Middle frontal gyrus (tissue), 1 donor: ENCODE measurements at regions not wholly inside any gene's neighbourhood (a gene's known extent, or its start where the extent isn't known, plus 50 kb on each side); places are given as distances from the start of the nearest gene placed in this dataset.

Experiments
- DNase-seq: peaks from one replicate; pipeline ENCODE4 v3.0.0-alpha.2; 2015; ENCODE audit warnings: low spot score; ENCODE audit errors: extremely low spot score

DNA sequence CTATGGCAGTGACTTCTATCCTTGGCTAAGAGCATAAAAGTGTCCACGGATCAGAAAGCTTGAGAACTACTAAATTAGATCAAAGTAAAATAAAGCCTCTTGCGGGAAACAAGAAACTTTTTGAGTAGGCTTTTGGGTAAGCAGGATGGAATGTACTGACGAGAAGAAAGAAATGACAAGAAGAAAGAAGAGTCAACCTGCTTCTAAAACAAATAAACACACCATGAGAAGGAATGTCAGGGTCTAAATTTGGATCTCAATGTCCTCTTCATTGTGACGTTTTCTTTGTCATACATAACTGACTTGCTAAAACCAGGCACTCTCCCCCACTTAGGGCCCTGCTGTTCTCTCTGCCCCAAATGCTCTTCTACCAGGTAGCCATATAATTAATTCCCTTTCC lies 290.1 kb upstream of the PTGER4 start:
- no peak for DNase-seq

- DNase-seq = no peak
Observed at GRCh38 chr5:40386289-40386688, 293.4 kb upstream of the PTGER4 start.

DNA sequence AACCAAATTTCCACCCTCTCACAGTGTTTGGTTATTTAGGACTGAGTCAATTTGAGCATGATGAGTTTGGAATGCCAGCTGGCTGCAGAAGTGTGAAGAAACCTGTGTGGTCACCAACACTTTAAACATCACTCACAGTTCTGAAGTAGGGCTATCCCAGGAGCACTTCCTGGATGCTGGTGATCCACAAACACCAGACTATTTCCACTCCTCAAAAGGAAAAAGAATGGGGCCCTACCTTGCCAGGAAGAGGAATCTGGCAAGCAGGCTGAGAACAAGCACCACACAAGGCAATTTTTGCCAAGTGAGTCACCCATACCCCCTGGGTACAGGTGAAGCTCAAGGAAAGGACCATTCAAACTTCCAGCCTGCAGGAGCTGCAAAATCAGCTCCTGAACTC lies 294.2 kb upstream of the PTGER4 start:
- no peak for DNase-seq

GRCh38 chr5:40384782-40385390 lies 294.8 kb upstream of the PTGER4 start:
- no peak for DNase-seq

GRCh38 chr5:40383749-40384651 lies 295.7 kb upstream of the PTGER4 start:
- DNase-seq = no peak

- no peak for DNase-seq
Observed at GRCh38 chr5:40381676-40382363, 297.9 kb upstream of the PTGER4 start.

- no peak for DNase-seq
Observed at GRCh38 chr5:40381016-40381415, 298.7 kb upstream of the PTGER4 start.

DNA sequence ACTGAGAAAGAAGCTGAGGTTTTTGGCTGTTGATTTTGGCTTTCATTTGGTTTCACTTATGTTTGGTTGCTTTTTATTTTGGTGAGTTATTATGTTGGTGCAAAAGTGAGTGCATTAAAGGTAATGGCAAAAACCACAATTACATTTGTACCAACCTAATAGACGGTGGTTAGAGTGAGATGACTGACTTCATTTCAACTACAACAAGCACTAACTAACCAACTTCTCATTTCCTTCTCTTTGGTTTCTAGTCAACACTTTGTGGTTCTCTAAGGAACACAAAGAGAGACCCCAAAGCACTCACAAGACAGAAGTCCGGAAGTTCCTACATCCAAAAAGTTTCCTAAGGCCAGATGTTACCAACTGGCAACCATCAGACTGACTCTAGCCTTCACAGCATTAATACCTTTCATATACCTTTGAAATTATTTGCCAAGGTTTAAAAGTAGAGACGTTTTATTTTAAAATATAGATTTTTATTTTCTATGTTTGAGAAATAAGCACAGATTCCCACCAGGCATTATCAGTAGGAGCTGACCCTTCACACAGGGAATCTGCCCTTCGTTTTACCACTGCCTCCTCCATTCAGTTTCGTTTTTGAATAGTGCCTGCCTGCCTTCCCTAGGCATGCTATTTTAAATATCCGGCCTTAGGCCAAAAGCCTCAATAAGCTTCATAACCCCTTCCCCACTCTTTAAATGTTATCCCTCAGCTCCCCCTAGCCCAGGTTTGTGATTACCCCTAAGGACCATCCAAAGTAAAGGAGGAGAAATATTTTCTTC lies 301.1 kb upstream of the PTGER4 start:
- DNase-seq = no peak

- no peak for DNase-seq
Observed at GRCh38 chr5:40376566-40376965, 303.1 kb upstream of the PTGER4 start.

DNA sequence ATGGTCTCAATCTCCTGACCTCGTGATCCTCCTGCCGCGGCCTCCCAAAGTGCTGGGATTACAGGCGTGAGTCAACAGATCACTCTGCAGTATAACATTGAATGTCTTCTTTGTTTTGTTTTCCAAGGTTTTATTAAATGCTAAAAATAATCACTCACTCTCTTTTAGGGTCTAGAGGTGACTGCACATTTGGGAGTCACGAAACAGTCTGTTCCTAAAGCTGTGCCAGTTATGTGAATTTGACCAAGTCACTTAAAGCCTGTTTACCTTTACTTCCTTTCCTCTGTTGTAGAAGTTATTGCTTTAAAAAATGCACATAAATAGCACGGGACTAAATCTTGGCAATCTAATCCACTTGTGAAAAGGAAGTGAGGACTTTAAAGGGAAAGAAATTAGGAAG lies 304.9 kb upstream of the PTGER4 start:
- no peak for DNase-seq

DNA sequence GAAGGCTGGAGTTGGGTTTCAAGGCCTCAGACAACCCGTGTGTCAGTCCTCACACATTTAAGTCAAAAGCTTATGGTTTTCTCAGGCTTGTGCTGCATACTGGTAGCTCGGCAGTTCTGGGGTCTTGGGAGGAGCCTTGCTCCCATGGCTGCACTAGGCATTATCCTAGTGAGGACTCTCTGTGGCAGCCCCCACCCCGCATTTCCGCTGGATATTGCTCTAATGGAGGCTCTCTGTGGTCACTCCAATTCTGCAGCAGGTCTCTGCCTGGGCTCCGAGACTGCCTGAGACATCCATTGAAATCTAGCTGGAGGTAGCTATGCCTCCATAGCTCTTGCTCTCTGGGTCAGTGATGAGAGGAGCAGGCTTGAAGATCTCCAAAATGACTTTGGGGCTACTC lies 311.5 kb upstream of the PTGER4 start:
- no peak for DNase-seq

DNA sequence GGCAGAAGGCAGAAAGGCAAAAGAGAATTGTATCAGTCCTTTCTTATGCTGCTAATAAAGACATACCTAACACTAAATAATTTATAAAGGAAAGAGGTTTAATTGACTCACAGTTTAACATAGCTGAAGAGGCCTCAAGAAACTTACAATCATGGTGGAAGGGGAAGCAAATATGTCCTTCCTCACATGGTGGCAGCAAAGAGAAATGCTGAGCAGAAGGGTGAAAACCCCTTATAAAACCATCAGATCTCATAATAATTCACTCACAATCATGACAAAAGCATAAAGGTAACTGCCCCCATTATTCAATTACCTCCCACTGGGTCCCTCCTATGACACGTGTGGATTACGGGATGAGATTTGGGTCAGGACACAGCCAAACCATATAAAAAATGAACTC lies 312.5 kb upstream of the PTGER4 start:
- DNase-seq = no peak

DNA sequence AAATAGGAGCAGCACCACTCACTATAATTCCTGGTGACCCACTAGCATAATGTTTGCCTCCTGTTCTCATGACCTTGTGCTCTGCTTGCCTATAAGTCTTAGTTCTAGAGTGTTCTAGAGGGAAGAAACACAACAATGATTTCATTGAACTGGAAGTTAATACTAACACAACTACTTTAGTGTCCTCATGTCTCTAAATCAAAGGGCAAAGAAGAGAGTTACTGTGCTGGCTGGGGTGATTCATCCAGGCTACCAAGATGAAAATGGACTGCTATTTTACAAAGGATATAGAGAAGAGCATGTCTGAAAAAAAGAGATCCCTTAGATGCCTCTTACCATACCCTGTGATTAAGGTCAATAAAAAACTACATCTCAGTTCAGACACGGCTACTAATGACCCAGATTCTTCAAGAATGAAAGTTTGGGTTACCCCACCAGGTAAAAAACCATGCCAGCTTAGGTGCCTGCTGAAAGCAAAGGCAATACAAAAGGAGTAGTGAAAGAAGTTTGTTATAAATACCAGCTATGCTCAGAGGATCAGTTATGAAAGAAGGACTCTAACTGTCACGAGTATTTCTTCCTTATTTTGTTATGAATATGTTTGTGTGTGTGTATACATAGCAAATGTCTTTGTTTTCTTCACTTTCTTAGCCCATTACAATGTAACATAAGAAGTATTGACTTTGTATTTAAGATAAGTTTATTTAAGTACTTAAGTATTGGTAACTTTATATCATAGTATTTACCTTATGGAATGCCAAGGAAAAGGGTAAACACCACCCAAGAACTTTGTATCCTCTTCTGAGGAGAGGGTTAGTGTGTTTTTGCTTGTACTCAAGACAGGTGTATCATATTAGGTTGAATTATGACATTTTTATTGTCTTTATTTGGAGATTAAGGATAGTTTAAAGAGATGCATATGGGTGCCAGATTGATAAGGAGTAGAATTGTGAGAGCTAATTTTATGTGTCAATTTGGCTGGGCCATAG lies 314.1 kb upstream of the PTGER4 start:
- no peak for DNase-seq

- DNase-seq = no peak
Observed at GRCh38 chr5:40364441-40364840, 315.3 kb upstream of the PTGER4 start.

- DNase-seq = no peak
Observed at GRCh38 chr5:40361378-40361777, 318.3 kb upstream of the PTGER4 start.

DNA sequence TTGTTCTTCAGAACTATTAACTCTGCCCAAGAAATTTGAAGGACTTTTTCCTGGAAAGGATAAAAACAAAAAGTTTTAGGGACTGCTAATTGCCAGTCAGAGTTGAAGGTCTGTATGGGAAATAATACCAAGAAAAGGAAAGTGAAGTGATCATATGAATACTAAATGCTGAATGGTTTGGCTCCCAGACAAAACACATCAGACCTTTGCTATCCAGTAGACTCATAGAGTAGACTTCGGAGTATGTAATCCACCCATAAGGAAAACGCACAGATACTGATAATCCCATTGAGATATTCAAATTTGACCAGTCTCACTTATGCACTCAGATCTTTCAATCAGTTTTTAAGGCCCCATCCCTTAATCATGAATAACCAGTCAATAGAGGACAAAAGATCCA lies 319.0 kb upstream of the PTGER4 start:
- no peak for DNase-seq

DNA sequence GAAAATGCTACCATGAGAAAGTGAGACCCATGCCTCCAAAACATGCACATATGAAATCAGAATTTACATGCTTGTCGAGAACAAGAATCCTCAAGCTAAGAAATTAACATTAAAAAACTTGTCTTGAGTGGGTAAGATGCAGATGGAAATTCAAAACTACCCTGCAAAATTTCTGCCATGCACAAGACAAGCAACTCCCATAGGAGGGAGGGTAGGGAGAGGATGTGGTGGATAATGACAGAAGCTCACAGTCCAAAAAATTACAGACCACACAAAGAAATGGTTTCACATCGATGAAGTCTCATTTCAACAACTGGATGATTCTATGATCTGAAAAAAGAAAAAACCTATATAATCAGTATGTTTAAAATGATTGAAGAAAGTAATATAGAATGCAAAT lies 319.9 kb upstream of the PTGER4 start:
- no peak for DNase-seq

DNA sequence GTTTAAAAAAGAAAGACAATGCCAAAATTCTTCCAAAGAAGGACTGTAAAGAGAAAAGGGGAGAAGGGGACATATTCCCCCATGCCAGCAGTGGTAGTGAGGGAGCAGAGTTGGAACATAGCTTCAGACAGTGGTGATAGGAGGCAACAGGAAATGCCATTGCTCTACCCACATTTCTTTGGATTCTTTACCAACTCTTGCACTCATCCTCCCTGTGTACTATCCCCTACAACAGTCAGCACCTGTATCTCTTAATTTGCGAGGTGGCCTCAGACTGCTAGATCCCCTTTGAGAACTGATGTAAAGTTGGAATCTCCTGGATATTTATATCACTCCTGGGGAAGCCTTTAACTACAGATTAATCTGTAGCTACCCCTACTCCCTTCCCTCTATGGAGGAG lies 320.6 kb upstream of the PTGER4 start:
- no peak for DNase-seq

- DNase-seq = no peak
Observed at GRCh38 chr5:40356248-40356647, 323.5 kb upstream of the PTGER4 start.

DNA sequence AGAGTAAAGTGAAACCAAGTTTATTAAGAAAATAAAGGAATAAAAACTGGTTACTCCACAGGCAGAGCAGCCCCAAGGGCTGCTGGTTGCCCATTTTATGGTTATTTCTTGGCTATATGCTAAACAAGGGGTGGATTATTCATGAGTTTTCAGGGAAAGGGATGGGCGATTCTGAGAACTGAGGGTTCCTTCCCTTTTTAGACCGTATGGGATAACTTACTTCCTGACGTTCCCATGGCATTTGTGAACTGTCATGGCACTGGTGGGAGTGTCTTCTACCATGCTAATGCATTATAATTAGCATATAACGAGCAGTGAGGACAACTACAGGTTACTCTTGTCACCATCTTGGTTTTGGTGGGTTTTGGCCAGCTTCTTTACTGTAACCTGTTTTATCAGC lies 323.9 kb upstream of the PTGER4 start:
- DNase-seq = no peak
